ENCODE measurements at regions not wholly inside any gene's neighbourhood (a gene's known extent, or its start where the extent isn't known, plus 50 kb on each side); places are given as distances from the start of the nearest gene placed in this dataset.

DNA sequence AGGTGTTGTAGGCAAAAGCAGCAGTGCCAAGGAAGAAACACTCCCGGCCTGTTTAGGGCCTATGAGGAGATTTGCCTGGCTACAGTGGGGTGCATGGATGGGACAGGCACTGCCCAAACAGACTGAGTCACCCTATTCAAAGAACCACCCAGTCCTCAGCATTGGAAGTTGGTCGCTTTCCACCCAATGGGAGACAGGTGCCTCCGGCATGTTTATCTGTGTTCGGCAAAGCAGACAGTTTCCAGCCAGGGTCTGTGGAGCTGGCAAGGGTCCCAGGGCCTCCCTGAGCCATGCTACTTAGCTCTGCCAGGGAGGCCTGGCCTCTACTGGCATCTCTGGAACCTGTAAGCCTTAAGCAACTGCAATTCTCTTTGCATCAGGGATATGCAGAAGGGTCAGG is 165.1 kb upstream of the ATP6AP2 start:
- Histone ChIP-seq H3K27ac (no peak overlapping the region), H3K27me3 (no peaks in the 10 kb centered on the region), H3K36me3 (no peaks in the 10 kb centered on the region), H3K4me1 (no peaks in the 10 kb centered on the region), H3K9me3 (no peaks in the 10 kb centered on the region), H3K4me3 (no peak overlapping the region)
- intact Hi-C loops (cut with DNase I; ENCODE audit: low total_unique reads), result no loop called here
- no peak for DNase-seq
- ATAC-seq, result no peak
- TF ChIP-seq POLR2A (IDR thresholded peaks at IDR 0.05), result no peak
- TF ChIP-seq, protein P1, sequence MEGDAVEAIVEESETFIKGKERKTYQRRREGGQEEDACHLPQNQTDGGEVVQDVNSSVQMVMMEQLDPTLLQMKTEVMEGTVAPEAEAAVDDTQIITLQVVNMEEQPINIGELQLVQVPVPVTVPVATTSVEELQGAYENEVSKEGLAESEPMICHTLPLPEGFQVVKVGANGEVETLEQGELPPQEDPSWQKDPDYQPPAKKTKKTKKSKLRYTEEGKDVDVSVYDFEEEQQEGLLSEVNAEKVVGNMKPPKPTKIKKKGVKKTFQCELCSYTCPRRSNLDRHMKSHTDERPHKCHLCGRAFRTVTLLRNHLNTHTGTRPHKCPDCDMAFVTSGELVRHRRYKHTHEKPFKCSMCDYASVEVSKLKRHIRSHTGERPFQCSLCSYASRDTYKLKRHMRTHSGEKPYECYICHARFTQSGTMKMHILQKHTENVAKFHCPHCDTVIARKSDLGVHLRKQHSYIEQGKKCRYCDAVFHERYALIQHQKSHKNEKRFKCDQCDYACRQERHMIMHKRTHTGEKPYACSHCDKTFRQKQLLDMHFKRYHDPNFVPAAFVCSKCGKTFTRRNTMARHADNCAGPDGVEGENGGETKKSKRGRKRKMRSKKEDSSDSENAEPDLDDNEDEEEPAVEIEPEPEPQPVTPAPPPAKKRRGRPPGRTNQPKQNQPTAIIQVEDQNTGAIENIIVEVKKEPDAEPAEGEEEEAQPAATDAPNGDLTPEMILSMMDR (IDR thresholded peaks at IDR 0.05 in 4 of 5, conservative IDR thresholded peaks at IDR 0.05 in 1 of 5), result no peak
- in situ Hi-C loops (cut with MboI; ENCODE audit: low sequenced_read_pairs in 4 of 4), result no loop called here

DNA sequence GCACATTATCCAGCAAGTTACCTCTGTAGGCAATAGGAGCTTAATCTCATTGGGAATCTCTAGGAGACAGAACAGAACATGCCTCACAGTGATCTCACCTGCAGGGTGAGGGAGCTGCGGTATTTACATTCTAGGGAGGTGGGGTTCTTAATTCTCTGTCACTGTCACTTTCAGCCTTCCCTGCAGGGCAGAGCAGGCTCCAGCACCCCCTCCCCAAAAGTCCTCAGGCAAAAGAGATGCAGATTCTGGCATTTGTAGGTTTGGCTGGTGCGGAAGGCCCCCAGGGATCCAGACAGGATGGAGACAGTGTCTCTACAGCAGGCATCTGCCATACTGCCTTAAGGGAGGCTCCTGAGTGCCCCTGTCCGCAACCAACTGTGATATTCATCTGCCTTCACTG is 166.4 kb upstream of the ATP6AP2 start:
- H3K4me3 ChIP-seq, result no peak overlapping the region
- H3K9me3 ChIP-seq, result peaks cover 0 to 9% (median 0%) of the 10 kb centered on the region in 3 donors
- in situ Hi-C loops (cut with MboI; ENCODE audit: low sequenced_read_pairs in 4 of 4) (no loop called here), intact Hi-C loops (cut with DNase I; ENCODE audit: low total_unique reads) (no loop called here)
- DNase-seq (no peak), ATAC-seq (no peak)
- no peaks in the 10 kb centered on the region for H3K27me3 ChIP-seq
- TF ChIP-seq, protein P1 (IDR thresholded peaks at IDR 0.05 in 4 of 5, conservative IDR thresholded peaks at IDR 0.05 in 1 of 5), result no peak
- no peak for TF ChIP-seq POLR2A (IDR thresholded peaks at IDR 0.05)
- H3K27ac ChIP-seq, result no peak overlapping the region
- H3K36me3 ChIP-seq, result no peaks in the 10 kb centered on the region
- no peaks in the 10 kb centered on the region for H3K4me1 ChIP-seq

DNA sequence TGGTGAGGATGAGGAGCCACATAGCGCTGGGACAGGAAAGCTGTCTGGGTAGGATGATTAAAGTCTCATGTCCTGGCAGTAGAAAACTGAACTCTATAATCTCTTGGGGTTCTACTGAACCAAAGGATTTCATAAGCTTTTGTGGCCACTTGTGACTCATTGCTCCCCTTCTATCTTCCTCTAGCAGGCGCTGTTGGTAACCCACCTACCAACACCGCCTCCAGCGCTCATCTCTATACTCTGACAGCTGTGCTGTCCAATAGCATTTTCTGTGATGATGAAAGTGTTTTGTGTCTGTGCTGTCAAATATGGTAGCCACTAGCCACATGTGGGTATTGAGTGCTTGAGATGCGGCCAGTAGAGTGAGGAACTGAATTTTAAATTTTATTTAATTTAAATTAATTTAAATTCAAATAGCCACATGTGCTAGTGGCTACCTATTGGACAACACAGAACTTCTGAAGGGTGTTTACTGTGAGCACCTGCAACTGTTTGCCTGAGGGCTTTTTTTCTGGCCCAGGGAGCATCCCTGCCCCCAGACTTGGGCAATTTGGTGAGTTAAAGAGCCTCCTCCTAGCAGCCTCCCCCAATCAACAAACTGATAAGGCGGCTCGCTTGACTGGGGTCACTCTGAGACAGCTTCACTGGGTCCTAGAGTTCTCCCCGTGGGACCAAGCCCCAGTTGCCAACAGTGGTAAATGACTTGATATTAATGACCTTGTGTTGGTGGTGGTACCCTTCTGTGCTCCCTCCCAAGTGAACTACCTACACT is 169.2 kb upstream of the ATP6AP2 start:
- ATAC-seq, result no peak
- intact Hi-C loops (cut with DNase I; ENCODE audit: low total_unique reads), result no loop called here

DNA sequence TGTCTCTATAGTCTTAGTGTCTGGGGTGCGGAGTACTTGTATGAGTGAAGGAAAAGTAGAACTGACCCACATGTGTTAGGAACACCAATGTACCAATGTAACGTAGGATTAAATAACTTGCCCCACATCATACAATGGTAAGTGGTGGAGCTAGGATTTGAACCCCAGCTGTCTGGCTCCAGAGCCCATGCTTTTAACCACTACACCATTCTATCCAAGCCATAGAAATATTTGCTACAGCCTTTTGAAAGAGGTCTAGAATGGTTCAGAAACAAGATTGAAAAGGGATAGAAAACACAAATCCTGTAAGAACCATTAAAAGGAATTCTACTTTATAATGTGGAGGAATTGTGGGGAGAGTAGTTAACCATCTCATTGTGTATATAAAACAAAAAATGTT is 169.9 kb upstream of the ATP6AP2 start:
- Histone ChIP-seq H3K27ac (no peak overlapping the region), H3K9me3 (peaks cover 0 to 11% (median 0%) of the 10 kb centered on the region in 3 donors), H3K4me3 (no peak overlapping the region), H3K4me1 (peaks cover 0 to 4% of the 10 kb centered on the region in 2 donors), H3K27me3 (no peaks in the 10 kb centered on the region), H3K36me3 (no peaks in the 10 kb centered on the region)
- no peak for DNase-seq
- intact Hi-C loops (cut with DNase I; ENCODE audit: low total_unique reads), result no loop called here
- ATAC-seq, result no peak
- in situ Hi-C loops (cut with MboI; ENCODE audit: low sequenced_read_pairs in 4 of 4), result no loop called here
- TF ChIP-seq, protein P1 (IDR thresholded peaks at IDR 0.05 in 4 of 5, conservative IDR thresholded peaks at IDR 0.05 in 1 of 5), result no peak
- TF ChIP-seq POLR2A (IDR thresholded peaks at IDR 0.05), result no peak

More for the DNA sequence above, 169.2 kb upstream of the ATP6AP2 start:
- in situ Hi-C loops (cut with MboI; ENCODE audit: low sequenced_read_pairs in 4 of 4), result no loop called here
- no peak overlapping the region for H3K4me3 ChIP-seq
- no peaks in the 10 kb centered on the region for H3K27me3 ChIP-seq
- no peaks in the 10 kb centered on the region for H3K36me3 ChIP-seq
- H3K27ac ChIP-seq, result no peak overlapping the region
- DNase-seq, result no peak
- TF ChIP-seq, protein P1 (IDR thresholded peaks at IDR 0.05 in 4 of 5, conservative IDR thresholded peaks at IDR 0.05 in 1 of 5), result no peak
- TF ChIP-seq POLR2A (IDR thresholded peaks at IDR 0.05), result no peak
- peaks cover 0 to 11% (median 0%) of the 10 kb centered on the region in 3 donors for H3K9me3 ChIP-seq
- H3K4me1 ChIP-seq, result no peaks in the 10 kb centered on the region
